Endothelial cell (in vitro differentiated cells): ENCODE measurements at regions not wholly inside any gene's neighbourhood (a gene's known extent, or its start where the extent isn't known, plus 50 kb on each side); places are given as distances from the start of the nearest gene placed in this dataset.
A peak's percentile ranks its signal among the peaks of the same experiment; 100 is the strongest.

Source experiments
- DNase-seq: peaks from one replicate; pipeline ENCODE4 v3.0.0; 2021; ENCODE audit warnings: low spot score
- H3K27ac Mint-ChIP-seq: one replicate; pipeline ENCODE4 v1.8.0; 2021; ENCODE audit warnings: mixed read lengths, inconsistent platforms; ENCODE audit not compliant: unreplicated experiment
- H3K27me3 Mint-ChIP-seq: one replicate; pipeline ENCODE4 v1.8.0; 2021; ENCODE audit warnings: mild to moderate bottlenecking, moderate library complexity, mixed read lengths, inconsistent platforms; ENCODE audit not compliant: unreplicated experiment
- H3K36me3 Mint-ChIP-seq: one replicate; pipeline ENCODE4 v1.8.0; 2021; ENCODE audit warnings: mild to moderate bottlenecking, low read depth, mixed read lengths, inconsistent platforms; ENCODE audit not compliant: unreplicated experiment
- H3K4me1 Mint-ChIP-seq: one replicate; pipeline ENCODE4 v1.8.0; 2021; ENCODE audit warnings: mild to moderate bottlenecking, mixed read lengths, inconsistent platforms; ENCODE audit not compliant: unreplicated experiment
- H3K4me3 Mint-ChIP-seq: one replicate; pipeline ENCODE4 v1.8.0; 2021; ENCODE audit warnings: mild to moderate bottlenecking, mixed read lengths, inconsistent platforms; ENCODE audit not compliant: unreplicated experiment
- H3K9me3 Mint-ChIP-seq: one replicate; pipeline ENCODE4 v1.8.0; 2021; ENCODE audit warnings: mixed read lengths, inconsistent platforms; ENCODE audit not compliant: unreplicated experiment
- CTCF ChIP-seq: fragments of 200-600 bp; sonication (generic); IDR thresholded peaks from one replicate; pipeline ENCODE4 v1.5.0; 2021; ENCODE audit warnings: antibody characterized with exemption; ENCODE audit not compliant: unreplicated experiment

- H3K4me3 Mint-ChIP-seq: no peak overlapping the region
- H3K27me3 Mint-ChIP-seq: peaks cover 5% of the 10 kb centered on the region
- no peak overlapping the region for H3K27ac Mint-ChIP-seq
- peaks cover 4% of the 10 kb centered on the region for H3K9me3 Mint-ChIP-seq
- no peaks in the 10 kb centered on the region for H3K4me1 Mint-ChIP-seq
- peaks cover 23% of the 10 kb centered on the region for H3K36me3 Mint-ChIP-seq
- DNase-seq: no peak
- TF ChIP-seq CTCF: no peak
Observed at GRCh38 chr16:27633221-27633620, 83.3 kb downstream of the KATNIP start.

- TF ChIP-seq CTCF: no peak
- peaks cover 5% of the 10 kb centered on the region for H3K27me3 Mint-ChIP-seq
- no peaks in the 10 kb centered on the region for H3K4me1 Mint-ChIP-seq
- no peak overlapping the region for H3K4me3 Mint-ChIP-seq
- H3K27ac Mint-ChIP-seq: no peak overlapping the region
- peaks cover 23% of the 10 kb centered on the region for H3K36me3 Mint-ChIP-seq
- no peak for DNase-seq
- peaks cover 4% of the 10 kb centered on the region for H3K9me3 Mint-ChIP-seq
Observed at GRCh38 chr16:27633721-27634120, 83.8 kb downstream of the KATNIP start.

- peaks cover 4% of the 10 kb centered on the region for H3K9me3 Mint-ChIP-seq
- peaks cover 5% of the 10 kb centered on the region for H3K27me3 Mint-ChIP-seq
- H3K27ac Mint-ChIP-seq: peak overlapping the region; percentile 50
- H3K36me3 Mint-ChIP-seq: peaks cover 28% of the 10 kb centered on the region
- no peak overlapping the region for H3K4me3 Mint-ChIP-seq
- TF ChIP-seq CTCF: no peak
- no peak for DNase-seq
- no peaks in the 10 kb centered on the region for H3K4me1 Mint-ChIP-seq
Observed at GRCh38 chr16:27634779-27635178, 84.8 kb downstream of the KATNIP start.

- Mint-ChIP-seq H3K27ac (no peak overlapping the region), H3K9me3 (peaks cover 4% of the 10 kb centered on the region), H3K27me3 (peaks cover 5% of the 10 kb centered on the region), H3K4me1 (no peaks in the 10 kb centered on the region), H3K4me3 (no peak overlapping the region), H3K36me3 (peaks cover 25% of the 10 kb centered on the region)
- DNase-seq: no peak
- TF ChIP-seq CTCF: no peak
Observed at GRCh38 chr16:27636453-27637240, 86.7 kb downstream of the KATNIP start.

GRCh38 chr16:27638833-27639560 lies 89.1 kb downstream of the KATNIP start:
- no peak overlapping the region for H3K4me3 Mint-ChIP-seq
- H3K9me3 Mint-ChIP-seq: peaks cover 4% of the 10 kb centered on the region
- H3K36me3 Mint-ChIP-seq: peaks cover 18% of the 10 kb centered on the region
- no peak overlapping the region for H3K27ac Mint-ChIP-seq
- TF ChIP-seq CTCF: no peak
- DNase-seq: no peak
- H3K27me3 Mint-ChIP-seq: peaks cover 5% of the 10 kb centered on the region
- no peaks in the 10 kb centered on the region for H3K4me1 Mint-ChIP-seq
